ENCODE measurements at regions not wholly inside any gene's neighbourhood (a gene's known extent, or its start where the extent isn't known, plus 50 kb on each side); places are given as distances from the start of the nearest gene placed in this dataset.
"Not testable (repeated sequence)": the region's sequence is repeated elsewhere in the genome, so short reads cannot be mapped to it uniquely, and the experiment has no call there.

- FAIRE-seq (no peak), DNase-seq (ENCODE audit: insufficient read length, low spot score) (no peak)
These were observed 395.0 kb downstream of the PTPRU start for GRCh38 chr1:29631361-29631760.

- DNase-seq (ENCODE audit: insufficient read length, low spot score) (no peak), FAIRE-seq (no peak)
These were observed 394.4 kb downstream of the PTPRU start for GRCh38 chr1:29630756-29631155.

GRCh38 chr1:29629814-29630516 lies 393.6 kb downstream of the PTPRU start:
- FAIRE-seq (no peak), DNase-seq (ENCODE audit: insufficient read length, low spot score) (no peak)

GRCh38 chr1:29629401-29629800 lies 393.1 kb downstream of the PTPRU start:
- DNase-seq (ENCODE audit: insufficient read length, low spot score) (no peak), FAIRE-seq (no peak)

GRCh38 chr1:29628190-29628589 lies 391.9 kb downstream of the PTPRU start:
- no peak for FAIRE-seq
- DNase-seq (ENCODE audit: insufficient read length, low spot score) = no peak

- DNase-seq (ENCODE audit: insufficient read length, low spot score) (no peak), FAIRE-seq (no peak)
These were observed 390.4 kb downstream of the PTPRU start for GRCh38 chr1:29626726-29627125.

- FAIRE-seq (no peak), DNase-seq (ENCODE audit: insufficient read length, low spot score) (no peak)
These were observed 389.7 kb downstream of the PTPRU start for GRCh38 chr1:29626066-29626465.

- FAIRE-seq (no peak), DNase-seq (ENCODE audit: insufficient read length, low spot score) (no peak)
These were observed 388.7 kb downstream of the PTPRU start for GRCh38 chr1:29625084-29625420.

- DNase-seq (ENCODE audit: insufficient read length, low spot score) = no peak
- FAIRE-seq = no peak
These were observed 388.2 kb downstream of the PTPRU start for GRCh38 chr1:29624320-29625083.

- no peak for DNase-seq (ENCODE audit: insufficient read length, low spot score)
These were observed 387.2 kb downstream of the PTPRU start for GRCh38 chr1:29623501-29623900.

GRCh38 chr1:29621826-29622435 lies 385.6 kb downstream of the PTPRU start:
- FAIRE-seq (no peak), DNase-seq (ENCODE audit: insufficient read length, low spot score) (no peak)

More at GRCh38 chr1:29623501-29623900, 387.2 kb downstream of the PTPRU start:
- no peak for FAIRE-seq

- DNase-seq (ENCODE audit: insufficient read length, low spot score) = no peak
- no peak for FAIRE-seq
These were observed 384.3 kb downstream of the PTPRU start for GRCh38 chr1:29620631-29621030.

GRCh38 chr1:29607236-29607635 lies 370.9 kb downstream of the PTPRU start:
- FAIRE-seq = no peak

GRCh38 chr1:29604796-29605195 lies 368.5 kb downstream of the PTPRU start:
- not testable (repeated sequence) for FAIRE-seq; DNase-seq (ENCODE audit: insufficient read length, low spot score)

More at GRCh38 chr1:29607236-29607635, 370.9 kb downstream of the PTPRU start:
- DNase-seq (ENCODE audit: insufficient read length, low spot score) = no peak

GRCh38 chr1:29603622-29604021 lies 367.3 kb downstream of the PTPRU start:
- no peak for DNase-seq (ENCODE audit: insufficient read length, low spot score)
- FAIRE-seq = no peak

GRCh38 chr1:29602203-29602602 lies 365.9 kb downstream of the PTPRU start:
- no peak for DNase-seq (ENCODE audit: insufficient read length, low spot score)
- FAIRE-seq = no peak

GRCh38 chr1:29601021-29601420 lies 364.7 kb downstream of the PTPRU start:
- FAIRE-seq = no peak
- no peak for DNase-seq (ENCODE audit: insufficient read length, low spot score)

- DNase-seq (ENCODE audit: insufficient read length, low spot score) (no peak), FAIRE-seq (no peak)
These were observed 363.5 kb downstream of the PTPRU start for GRCh38 chr1:29599826-29600225.

GRCh38 chr1:29599071-29599470 lies 362.7 kb downstream of the PTPRU start:
- no peak for DNase-seq (ENCODE audit: insufficient read length, low spot score)
- no peak for FAIRE-seq

GRCh38 chr1:29597861-29598260 lies 361.5 kb downstream of the PTPRU start:
- no peak for DNase-seq (ENCODE audit: insufficient read length, low spot score)
- FAIRE-seq = no peak

- FAIRE-seq = no peak
- no peak for DNase-seq (ENCODE audit: insufficient read length, low spot score)
These were observed 357.5 kb downstream of the PTPRU start for GRCh38 chr1:29593601-29594382.
